Adrenal gland (tissue), 9 donors: ENCODE measurements at regions not wholly inside any gene's neighbourhood (a gene's known extent, or its start where the extent isn't known, plus 50 kb on each side); places are given as distances from the start of the nearest gene placed in this dataset.

ENCODE experiments used
- DNase-seq, 7 donors: peaks; one replicate each; pipeline ENCODE4 v3.0.0-alpha.2; 2019 to 2020
- H3K27ac ChIP-seq, 5 donors: fragments of 200-600 bp; sonication (generic) in 4 of 5; 1 replicate in 3 of 5; 2 replicates in 2 of 5; pipeline versions ENCODE4 v1.5.1 to v1.8.0; 2016 to 2020; ENCODE audit warnings: mild to moderate bottlenecking in 1 of 5
- H3K27me3 ChIP-seq: fragments of 200-600 bp; 2 replicates; pipeline ENCODE4 v1.8.0; 2021
- H3K36me3 ChIP-seq, 2 donors: fragments of 200-600 bp; replicated peaks in 1 of 2; 1 replicate in 1 of 2; 2 replicates in 1 of 2; pipeline versions ENCODE4 v1.5.1 to v1.8.0; 2018 to 2022
- H3K4me1 ChIP-seq, 2 donors: fragments of 200-600 bp; replicated peaks in 1 of 2; 1 replicate in 1 of 2; 2 replicates in 1 of 2; pipeline versions ENCODE4 v1.5.1 to v1.8.0; 2018 to 2021
- H3K4me3 ChIP-seq, 4 donors: fragments of 200-600 bp; sonication (generic) in 3 of 4; one replicate each; pipeline ENCODE4 v1.5.1; 2016 to 2018
- H3K9me3 ChIP-seq, 3 donors: fragments of 200-600 bp; sonication (generic) in 1 of 3; replicated peaks in 1 of 3; 1 replicate in 2 of 3; 2 replicates in 1 of 3; pipeline versions ENCODE4 v1.5.1 to v1.8.0; 2016 to 2021
- CTCF ChIP-seq, 6 experiments: fragments of 450-650 bp in 4 of 6; fragments of 200-600 bp in 2 of 6; sonication (generic) in 1 of 6; IDR thresholded peaks; 1 replicate in 5 of 6; 2 replicates in 1 of 6; pipeline versions ENCODE4 v1.5.1 to v1.8.0; 2016 to 2021; ENCODE audit warnings: antibody characterized with exemption in 6 of 6, mild to moderate bottlenecking in 2 of 6, moderate library complexity in 1 of 6
- POLR2A ChIP-seq, 2 donors: fragments of 450-650 bp; IDR thresholded peaks; one replicate each; pipeline ENCODE4 v1.6.1; 2017; ENCODE audit warnings: antibody characterized with exemption in 2 of 2, mild to moderate bottlenecking in 2 of 2, moderate library complexity in 1 of 2
- WGBS, 4 donors: extraction: QIAGEN DNeasy Blood & Tissue Kit in 2 of 4; methylation state at CpG; one replicate each; pipeline versions ENCODE4 v1.1.5 to v1.1.7; 2013 to 2017; 5-methylcytosine and 5-hydroxymethylcytosine counted together
- intact Hi-C, 2 donors: fragments of 100-400 bp; cut with DNase I; formaldehyde crosslinking; loops; one replicate each; pipeline versions ENCODE4 v1.14.1 to v1.15.0; 2022 to 2023
- donor health status: healthy with polysubstance abuse.
- donor health status: Bipolar disorder and iron deficiency.
- donor health status: DM: yes; HTN: yes; CAD: no.
- donor health status: DM: no; HTN: no; CAD: no.
- donor health status: DM: no; HTN: no; CAD: no.

GRCh38 chr3:135865085-135865484, 100.4 kb upstream of the PPP2R3A start:
- H3K27me3 ChIP-seq, result peaks cover 5% of the 10 kb centered on the region
- H3K9me3 ChIP-seq, result no peaks in the 10 kb centered on the region
- intact Hi-C loops, result no loop called here
- H3K36me3 ChIP-seq, result no peaks in the 10 kb centered on the region
- no peak overlapping the region for H3K27ac ChIP-seq
- no peaks in the 10 kb centered on the region for H3K4me1 ChIP-seq
- TF ChIP-seq POLR2A (IDR thresholded peaks at IDR 0.05) (no peak), CTCF (IDR thresholded peaks at IDR 0.05) (no peak)
- no peak overlapping the region for H3K4me3 ChIP-seq
- no peak for DNase-seq

- Histone ChIP-seq H3K4me3 (no peak overlapping the region), H3K4me1 (no peaks in the 10 kb centered on the region), H3K36me3 (no peaks in the 10 kb centered on the region), H3K9me3 (no peaks in the 10 kb centered on the region), H3K27me3 (peaks cover 5% of the 10 kb centered on the region), H3K27ac (peak overlapping the region in 1 of 5 donors; percentile 22)
- TF ChIP-seq CTCF (IDR thresholded peaks at IDR 0.05) (no peak), POLR2A (IDR thresholded peaks at IDR 0.05) (no peak)
- intact Hi-C loops, result no loop called here
- no peak for DNase-seq
- WGBS, 4 donors, result 58 to 71% (median 63%) methylated on average over 2 of the region's 2 CpGs
Observed at GRCh38 chr3:135865553-135865952, 100.0 kb upstream of the PPP2R3A start.

- 71 to 81% (median 79%) methylated on average over 1 of the region's 1 CpG for WGBS, 4 donors
- TF ChIP-seq POLR2A (IDR thresholded peaks at IDR 0.05) (no peak), CTCF (IDR thresholded peaks at IDR 0.05) (no peak)
Observed at GRCh38 chr3:135867911-135868310, 97.6 kb upstream of the PPP2R3A start.

GRCh38 chr3:135868801-135869200, 96.7 kb upstream of the PPP2R3A start:
- Histone ChIP-seq H3K4me3 (no peak overlapping the region), H3K9me3 (peaks cover 0 to 4% (median 0%) of the 10 kb centered on the region in 3 donors), H3K36me3 (no peaks in the 10 kb centered on the region), H3K27me3 (no peaks in the 10 kb centered on the region), H3K4me1 (no peaks in the 10 kb centered on the region), H3K27ac (no peak overlapping the region)
- intact Hi-C loops, result no loop called here
- no peak for DNase-seq
- 84 to 100% (median 92%) methylated on average over 3 of the region's 3 CpGs for WGBS, 4 donors
- TF ChIP-seq POLR2A (IDR thresholded peaks at IDR 0.05), result no peak
- TF ChIP-seq CTCF (IDR thresholded peaks at IDR 0.05), result no peak

More at GRCh38 chr3:135867911-135868310, 97.6 kb upstream of the PPP2R3A start:
- Histone ChIP-seq H3K27me3 (no peaks in the 10 kb centered on the region), H3K36me3 (no peaks in the 10 kb centered on the region), H3K4me1 (no peaks in the 10 kb centered on the region), H3K9me3 (no peaks in the 10 kb centered on the region), H3K4me3 (no peak overlapping the region), H3K27ac (no peak overlapping the region)
- intact Hi-C loops, result no loop called here
- DNase-seq, result no peak
